DMS53 (cell line): ENCODE measurements at regions not wholly inside any gene's neighbourhood (a gene's known extent, or its start where the extent isn't known, plus 50 kb on each side); places are given as distances from the start of the nearest gene placed in this dataset.

Experiments
- DNase-seq: peaks from one replicate; lab custom pipeline; 2025; lab: John Stamatoyannopoulos, UW

GRCh38 chr12:126688556-126688955 is 1578.4 kb upstream of the TMEM132C start:
- DNase-seq = no peak

GRCh38 chr12:126700096-126700495 is 1566.9 kb upstream of the TMEM132C start:
- no peak for DNase-seq

GRCh38 chr12:126704609-126705008 is 1562.4 kb upstream of the TMEM132C start:
- DNase-seq = peak; percentile 6

- no peak for DNase-seq
Measured at GRCh38 chr12:126706300-126706699, 1560.7 kb upstream of the TMEM132C start.

GRCh38 chr12:126708492-126708896 is 1558.5 kb upstream of the TMEM132C start:
- no peak for DNase-seq

- DNase-seq = no peak
Measured at GRCh38 chr12:126718365-126718764, 1548.6 kb upstream of the TMEM132C start.

GRCh38 chr12:126719912-126720705 is 1546.9 kb upstream of the TMEM132C start:
- no peak for DNase-seq

- DNase-seq = no peak
Measured at GRCh38 chr12:126726481-126727217, 1540.3 kb upstream of the TMEM132C start.

GRCh38 chr12:126727218-126728075 is 1539.5 kb upstream of the TMEM132C start:
- DNase-seq = no peak

GRCh38 chr12:126734296-126734695 is 1532.7 kb upstream of the TMEM132C start:
- no peak for DNase-seq

GRCh38 chr12:126734710-126735109 is 1532.3 kb upstream of the TMEM132C start:
- no peak for DNase-seq

GRCh38 chr12:126741536-126742240 is 1525.3 kb upstream of the TMEM132C start:
- DNase-seq = no peak

GRCh38 chr12:126742241-126742641 is 1524.7 kb upstream of the TMEM132C start:
- DNase-seq = no peak

GRCh38 chr12:126747530-126748149 is 1519.3 kb upstream of the TMEM132C start:
- peak; percentile 49 for DNase-seq

- no peak for DNase-seq
Measured at GRCh38 chr12:126752021-126752420, 1514.9 kb upstream of the TMEM132C start.

GRCh38 chr12:126757326-126757725 is 1509.6 kb upstream of the TMEM132C start:
- DNase-seq = no peak

GRCh38 chr12:126760092-126760491 is 1506.9 kb upstream of the TMEM132C start:
- no peak for DNase-seq

- DNase-seq = no peak
Measured at GRCh38 chr12:126761420-126761819, 1505.5 kb upstream of the TMEM132C start.

GRCh38 chr12:126762150-126762549 is 1504.8 kb upstream of the TMEM132C start:
- DNase-seq = no peak

GRCh38 chr12:126763359-126763758 is 1503.6 kb upstream of the TMEM132C start:
- DNase-seq = no peak

- no peak for DNase-seq
Measured at GRCh38 chr12:126767334-126767733, 1499.6 kb upstream of the TMEM132C start.
